DOHH2 (cell line): ENCODE measurements at regions not wholly inside any gene's neighbourhood (a gene's known extent, or its start where the extent isn't known, plus 50 kb on each side); places are given as distances from the start of the nearest gene placed in this dataset.

Experiments used
- CTCF ChIP-seq: fragments of 200-600 bp; sonication (generic); IDR thresholded peaks from one replicate; pipeline ENCODE4 v1.5.1; 2014; ENCODE audit warnings: antibody characterized with exemption, mild to moderate bottlenecking, low read depth, low read length; ENCODE audit not compliant: poor library complexity, severe bottlenecking
- EZH2phosphoT487 ChIP-seq: fragments of 200-600 bp; sonication (generic); IDR thresholded peaks from 2 replicates; pipeline ENCODE4 v1.6.1; 2017; ENCODE audit warnings: borderline replicate concordance, mild to moderate bottlenecking, antibody characterized with exemption, low read length, moderate library complexity, mixed read lengths

GRCh38 chr5:82422751-82423181 lies 144.6 kb upstream of the RPS23 start:
- no peak for TF ChIP-seq CTCF
- TF ChIP-seq EZH2phosphoT487, result no peak
